AG04450 (cell line): ENCODE measurements at regions not wholly inside any gene's neighbourhood (a gene's known extent, or its start where the extent isn't known, plus 50 kb on each side); places are given as distances from the start of the nearest gene placed in this dataset.

Experiments
- CTCF ChIA-PET: fragments of 300-600, 350-600 bp; formaldehyde crosslinking; extraction: SDS; loops from one replicate; lab custom pipeline; 2022; ENCODE audit warnings: antibody characterized with exemption, inconsistent platforms; lab: Charles Lee
- POLR2A ChIA-PET: fragments of 350-600 bp; formaldehyde crosslinking; extraction: SDS; loops from one replicate; lab custom pipeline; 2021; ENCODE audit warnings: antibody characterized with exemption, inconsistent platforms; lab: Yijun Ruan, JAX
- DNase-seq: peaks from one replicate; pipeline ENCODE4 v3.0.0-alpha.2; 2011; ENCODE audit warnings: low read depth, low spot score
- H3K27ac ChIP-seq: one replicate; pipeline ENCODE4 v1.5.1; 2012; ENCODE audit warnings: low read depth, low read length, control low read depth
- H3K27me3 ChIP-seq: one replicate; pipeline ENCODE4 v1.6.0; 2012; ENCODE audit warnings: low read length; ENCODE audit not compliant: control insufficient read depth, insufficient read depth
- H3K4me3 ChIP-seq: 2 replicates; pipeline ENCODE4 v1.5.1; 2011; ENCODE audit warnings: mild to moderate bottlenecking, low read depth, low read length, control low read depth
- H3K9me3 ChIP-seq: 2 replicates; pipeline ENCODE4 v1.5.1; 2012; ENCODE audit warnings: low read length; ENCODE audit not compliant: control insufficient read depth, insufficient read depth
- TF ChIP-seq, protein P1 (sequence below): IDR thresholded peaks from 2 replicates; pipeline ENCODE4 v1.5.1; 2011; ENCODE audit warnings: low read depth, low read length, control low read depth, inconsistent platforms

DNA sequence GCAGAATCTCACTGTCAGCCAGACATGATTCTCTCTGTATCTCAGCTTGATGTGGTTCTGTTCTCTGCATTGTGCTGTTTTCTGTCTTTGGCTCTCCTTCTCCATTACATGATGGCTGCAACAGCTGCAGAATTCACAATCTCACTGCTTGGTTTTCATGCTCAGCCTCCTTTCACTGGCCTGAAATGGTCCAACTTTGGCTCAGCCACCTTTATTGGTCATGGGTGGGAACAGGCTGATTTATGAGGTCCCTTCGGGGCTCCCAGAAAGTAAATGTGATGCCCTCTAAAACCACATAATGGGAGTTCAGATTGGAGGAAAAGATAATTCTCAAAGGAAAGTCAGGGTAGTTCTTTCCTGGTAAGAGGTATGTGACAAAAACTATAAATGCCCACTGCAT, 597.0 kb downstream of the ETNK1 start:
- no peak overlapping the region for H3K4me3 ChIP-seq
- no peak for DNase-seq
- CTCF ChIA-PET, result interaction anchor here (0.7 to 1.7 kb wide), 2 partner anchors 10 to 15 kb away, joined by 4 read pairs; no protein-coding TSS in a partner anchor
- TF ChIP-seq, protein P1, sequence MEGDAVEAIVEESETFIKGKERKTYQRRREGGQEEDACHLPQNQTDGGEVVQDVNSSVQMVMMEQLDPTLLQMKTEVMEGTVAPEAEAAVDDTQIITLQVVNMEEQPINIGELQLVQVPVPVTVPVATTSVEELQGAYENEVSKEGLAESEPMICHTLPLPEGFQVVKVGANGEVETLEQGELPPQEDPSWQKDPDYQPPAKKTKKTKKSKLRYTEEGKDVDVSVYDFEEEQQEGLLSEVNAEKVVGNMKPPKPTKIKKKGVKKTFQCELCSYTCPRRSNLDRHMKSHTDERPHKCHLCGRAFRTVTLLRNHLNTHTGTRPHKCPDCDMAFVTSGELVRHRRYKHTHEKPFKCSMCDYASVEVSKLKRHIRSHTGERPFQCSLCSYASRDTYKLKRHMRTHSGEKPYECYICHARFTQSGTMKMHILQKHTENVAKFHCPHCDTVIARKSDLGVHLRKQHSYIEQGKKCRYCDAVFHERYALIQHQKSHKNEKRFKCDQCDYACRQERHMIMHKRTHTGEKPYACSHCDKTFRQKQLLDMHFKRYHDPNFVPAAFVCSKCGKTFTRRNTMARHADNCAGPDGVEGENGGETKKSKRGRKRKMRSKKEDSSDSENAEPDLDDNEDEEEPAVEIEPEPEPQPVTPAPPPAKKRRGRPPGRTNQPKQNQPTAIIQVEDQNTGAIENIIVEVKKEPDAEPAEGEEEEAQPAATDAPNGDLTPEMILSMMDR, result no peak
- H3K9me3 ChIP-seq, result no peaks in the 10 kb centered on the region
- no peaks in the 10 kb centered on the region for H3K27me3 ChIP-seq
- POLR2A ChIA-PET, result interaction anchor here (0.5 kb wide), 1 partner anchor 749 kb away, joined by 5 read pairs; no protein-coding TSS in a partner anchor
- H3K27ac ChIP-seq, result no peak overlapping the region

DNA sequence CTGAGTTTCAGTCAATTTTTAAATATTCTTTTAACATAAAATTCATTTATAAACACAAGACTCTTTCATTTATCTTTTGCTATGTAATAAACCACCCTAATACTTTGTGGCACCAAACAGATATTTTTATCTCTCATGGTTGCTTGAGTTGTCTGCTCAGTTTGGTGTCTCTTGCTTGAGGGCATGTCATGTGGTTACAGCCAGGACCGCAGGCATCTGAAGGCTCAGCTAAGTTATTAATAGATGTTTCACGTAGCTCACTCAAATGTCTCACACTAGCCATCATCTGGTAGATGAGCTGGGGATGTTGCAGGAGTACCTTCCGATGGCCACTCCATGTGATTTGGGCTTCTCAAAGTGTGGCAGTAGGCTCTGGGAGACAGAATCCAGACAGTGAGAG, 597.8 kb downstream of the ETNK1 start:
- ChIA-PET CTCF (interaction anchor here (1.3 kb wide), 1 partner anchor 18 kb away, joined by 5 read pairs; no protein-coding TSS in a partner anchor), POLR2A (no interaction called here)
- Histone ChIP-seq H3K27me3 (no peaks in the 10 kb centered on the region), H3K4me3 (no peak overlapping the region), H3K27ac (no peak overlapping the region), H3K9me3 (no peaks in the 10 kb centered on the region)
- TF ChIP-seq, protein P1, result no peak
- no peak for DNase-seq

DNA sequence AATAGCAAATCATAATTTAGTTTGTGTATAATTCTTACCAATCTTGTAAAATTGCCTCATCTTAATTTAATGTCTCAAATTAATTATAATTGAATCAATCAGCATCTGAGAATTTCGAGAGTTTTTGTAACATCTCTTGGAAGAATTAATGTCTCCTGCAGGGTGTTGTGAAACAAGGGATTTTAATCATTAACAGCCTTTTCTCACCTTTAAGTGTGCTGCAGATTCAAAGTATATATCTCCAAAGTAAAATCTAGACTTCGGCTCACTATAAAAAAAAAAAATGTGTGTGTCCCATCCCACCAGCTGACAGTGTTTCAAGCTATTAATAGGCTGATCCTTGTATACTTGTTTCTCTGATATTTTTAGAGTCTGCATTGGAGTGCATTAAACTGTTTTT, 603.1 kb downstream of the ETNK1 start:
- no peak overlapping the region for H3K4me3 ChIP-seq
- no peaks in the 10 kb centered on the region for H3K9me3 ChIP-seq
- TF ChIP-seq, protein P1, result no peak
- ChIA-PET POLR2A (no interaction called here), CTCF (interaction anchor here (0.7 kb wide), 1 partner anchor 270 kb away, joined by 3 read pairs; no protein-coding TSS in a partner anchor)
- no peak for DNase-seq
- H3K27ac ChIP-seq, result no peak overlapping the region
- H3K27me3 ChIP-seq, result no peaks in the 10 kb centered on the region

DNA sequence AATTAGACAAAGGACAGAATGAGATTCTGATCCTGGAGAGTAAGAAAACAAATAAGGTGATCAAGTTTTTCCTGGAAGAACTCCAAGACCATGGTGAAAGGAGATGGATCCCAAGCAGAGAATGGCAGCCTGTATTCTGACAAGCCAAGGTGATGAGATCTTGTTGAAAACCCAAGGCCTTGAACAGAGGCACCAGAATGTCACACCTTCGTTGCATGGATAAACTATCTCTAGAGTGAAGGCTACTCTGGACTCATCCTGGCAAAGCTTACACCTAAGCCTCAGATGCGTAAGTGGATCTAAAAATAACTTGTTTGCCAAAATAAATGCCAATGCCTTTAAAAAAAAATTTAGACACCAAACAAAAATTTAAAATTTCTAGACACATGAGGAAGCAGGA, 605.9 kb downstream of the ETNK1 start:
- Histone ChIP-seq H3K27ac (no peak overlapping the region), H3K4me3 (no peak overlapping the region), H3K27me3 (no peaks in the 10 kb centered on the region), H3K9me3 (no peaks in the 10 kb centered on the region)
- CTCF ChIA-PET, result no interaction called here
- TF ChIP-seq, protein P1, result no peak
- POLR2A ChIA-PET, result no interaction called here
- DNase-seq, result no peak

DNA sequence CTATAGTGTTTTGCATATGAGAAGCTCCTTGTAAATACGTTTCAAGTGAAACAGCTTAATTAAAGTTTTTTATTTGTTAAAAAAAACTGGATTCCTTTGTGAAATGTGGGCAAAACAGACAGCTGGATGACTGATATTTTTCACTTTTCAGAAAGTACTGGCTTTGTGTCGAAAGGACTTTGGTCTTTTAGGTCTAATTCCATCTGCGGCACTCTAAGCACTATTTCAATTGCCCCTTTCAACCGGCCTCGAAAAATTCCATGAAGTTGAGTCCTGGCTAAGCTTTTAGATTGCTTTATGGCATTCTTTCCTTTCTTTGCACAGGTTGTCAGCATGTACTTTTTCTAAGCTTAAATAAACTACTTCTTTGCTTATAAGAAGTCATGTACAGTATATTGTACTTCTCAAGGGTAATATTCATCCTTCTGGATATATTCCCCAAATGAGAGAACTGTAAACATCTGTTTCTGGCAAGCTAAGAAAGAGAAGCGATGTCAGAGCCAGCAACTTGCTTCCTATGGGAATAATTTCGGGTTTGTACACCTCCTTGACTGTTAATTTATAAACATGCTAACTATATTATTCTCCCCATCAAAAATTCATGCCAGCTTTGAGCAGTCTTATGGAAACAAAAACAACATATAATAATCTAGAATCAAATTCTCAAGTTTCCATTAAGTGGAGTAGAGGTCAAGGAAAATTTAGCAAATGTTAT, 611.3 kb downstream of the ETNK1 start:
- no peak overlapping the region for H3K4me3 ChIP-seq
- H3K9me3 ChIP-seq, result no peaks in the 10 kb centered on the region
- ChIA-PET POLR2A (no interaction called here), CTCF (interaction anchor here (0.6 to 0.7 kb wide), 3 partner anchors 15 to 169 kb away, joined by 3 to 4 read pairs (median 4); no protein-coding TSS in a partner anchor)
- no peak overlapping the region for H3K27ac ChIP-seq
- no peaks in the 10 kb centered on the region for H3K27me3 ChIP-seq
- no peak for DNase-seq
- TF ChIP-seq, protein P1, result no peak
